ENCODE measurements at regions not wholly inside any gene's neighbourhood (a gene's known extent, or its start where the extent isn't known, plus 50 kb on each side); places are given as distances from the start of the nearest gene placed in this dataset.

DNA sequence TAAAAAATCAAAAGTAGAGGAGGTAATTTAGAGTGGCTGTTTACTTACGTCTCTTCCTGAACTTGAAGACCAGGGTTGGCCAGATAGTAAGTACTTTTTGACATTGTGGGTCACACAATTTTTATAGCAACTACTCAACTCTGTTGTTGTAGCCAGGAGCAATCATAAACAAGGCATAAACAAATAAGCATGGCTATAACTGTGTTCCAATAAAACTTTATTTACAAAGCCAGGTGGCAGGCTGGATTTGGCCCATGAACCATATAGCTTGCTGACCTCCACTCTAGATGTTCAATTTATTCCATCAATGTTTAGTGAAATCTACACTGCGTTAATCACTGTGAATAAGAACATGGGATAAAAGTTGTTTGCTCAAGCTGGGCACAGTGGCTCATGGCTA, 500.4 kb upstream of the ERCC4 start:
- TF ChIP-seq ZNF521 (tag by site-specific recombination; IDR thresholded peaks at IDR 0.05) (no peak), HOXD13 (CRISPR knock-in tag; IDR thresholded peaks at IDR 0.05; ENCODE audit: borderline replicate concordance) (no peak)
- TF ChIP-seq, protein P1, sequence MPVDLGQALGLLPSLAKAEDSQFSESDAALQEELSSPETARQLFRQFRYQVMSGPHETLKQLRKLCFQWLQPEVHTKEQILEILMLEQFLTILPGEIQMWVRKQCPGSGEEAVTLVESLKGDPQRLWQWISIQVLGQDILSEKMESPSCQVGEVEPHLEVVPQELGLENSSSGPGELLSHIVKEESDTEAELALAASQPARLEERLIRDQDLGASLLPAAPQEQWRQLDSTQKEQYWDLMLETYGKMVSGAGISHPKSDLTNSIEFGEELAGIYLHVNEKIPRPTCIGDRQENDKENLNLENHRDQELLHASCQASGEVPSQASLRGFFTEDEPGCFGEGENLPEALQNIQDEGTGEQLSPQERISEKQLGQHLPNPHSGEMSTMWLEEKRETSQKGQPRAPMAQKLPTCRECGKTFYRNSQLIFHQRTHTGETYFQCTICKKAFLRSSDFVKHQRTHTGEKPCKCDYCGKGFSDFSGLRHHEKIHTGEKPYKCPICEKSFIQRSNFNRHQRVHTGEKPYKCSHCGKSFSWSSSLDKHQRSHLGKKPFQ (tag by site-specific recombination; IDR thresholded peaks at IDR 0.05) = no peak
- ChIA-PET POLR2A (no interaction called here), CTCF (no interaction called here)
- Histone ChIP-seq H3K4me1 (ENCODE audit: control insufficient read depth, insufficient read depth, low read length) (no peaks in the 10 kb centered on the region), H3K4me3 (ENCODE audit: low read depth, low read length) (no peak overlapping the region), H3K9me3 (ENCODE audit: control insufficient read depth, insufficient read depth, low read depth, low read length) (no peaks in the 10 kb centered on the region), H3K27ac (ENCODE audit: extremely low read depth, low read depth, low read length) (no peak overlapping the region), H3K36me3 (ENCODE audit: control insufficient read depth in 2 of 2, insufficient read depth in 1 of 2, low read length in 2 of 2) (no peaks in the 10 kb centered on the region)

DNA sequence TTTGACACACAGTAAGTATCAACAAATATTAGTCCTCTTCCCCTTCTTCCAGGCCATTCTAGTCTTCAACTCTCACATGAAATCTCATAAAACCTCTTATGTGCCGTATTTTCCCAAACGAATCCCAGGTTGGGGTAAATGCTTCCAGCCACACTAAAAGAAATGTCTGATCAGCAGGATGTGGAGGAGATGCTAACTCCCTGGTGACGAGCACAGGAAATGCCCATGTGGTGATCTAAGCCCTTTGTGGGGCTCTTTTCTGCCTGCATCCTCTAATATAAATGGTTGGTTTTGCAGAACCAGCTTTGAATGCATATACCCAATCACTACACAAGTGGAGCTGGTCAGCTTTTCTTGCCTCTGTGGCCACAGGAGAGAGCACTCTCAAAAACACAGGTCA, 498.2 kb upstream of the ERCC4 start:
- H3K36me3 ChIP-seq (ENCODE audit: control insufficient read depth in 2 of 2, insufficient read depth in 1 of 2, low read length in 2 of 2) = no peaks in the 10 kb centered on the region

GRCh38 chr16:13425836-13426235, 494.1 kb upstream of the ERCC4 start:
- Histone ChIP-seq H3K27ac (ENCODE audit: extremely low read depth, low read depth, low read length) (no peak overlapping the region), H3K4me1 (ENCODE audit: control insufficient read depth, insufficient read depth, low read length) (no peaks in the 10 kb centered on the region), H3K36me3 (ENCODE audit: control insufficient read depth in 2 of 2, insufficient read depth in 1 of 2, low read length in 2 of 2) (no peaks in the 10 kb centered on the region), H3K4me3 (ENCODE audit: low read depth, low read length) (no peak overlapping the region), H3K9me3 (ENCODE audit: control insufficient read depth, insufficient read depth, low read depth, low read length) (no peaks in the 10 kb centered on the region)
- ChIA-PET CTCF (interaction anchor here (0.6 to 0.9 kb wide), 2 partner anchors 111 to 494 kb away, joined by 4 to 5 read pairs; no protein-coding TSS in a partner anchor), POLR2A (no interaction called here)
- TF ChIP-seq ZNF157 (tag by site-specific recombination; IDR thresholded peaks at IDR 0.05) (no peak), ZBTB11 (tag by site-specific recombination; conservative IDR thresholded peaks at IDR 0.05; ENCODE audit: low read depth) (no peak), ZNF629 (tag by site-specific recombination; IDR thresholded peaks at IDR 0.05) (no peak), ZNF175 (tag by site-specific recombination; IDR thresholded peaks at IDR 0.05) (no peak)

More for the DNA sequence above, 498.2 kb upstream of the ERCC4 start:
- Histone ChIP-seq H3K4me1 (ENCODE audit: control insufficient read depth, insufficient read depth, low read length) (no peaks in the 10 kb centered on the region), H3K4me3 (ENCODE audit: low read depth, low read length) (no peak overlapping the region), H3K27ac (ENCODE audit: extremely low read depth, low read depth, low read length) (no peak overlapping the region), H3K9me3 (ENCODE audit: control insufficient read depth, insufficient read depth, low read depth, low read length) (no peaks in the 10 kb centered on the region)
- TF ChIP-seq ZNF10 (tag by site-specific recombination; IDR thresholded peaks at IDR 0.05) (no peak), ZNF311 (tag by site-specific recombination; IDR thresholded peaks at IDR 0.05; ENCODE audit: borderline replicate concordance) (no peak), ZBTB1 (tag by site-specific recombination; IDR thresholded peaks at IDR 0.05) (no peak), ZNF23 (tag by site-specific recombination; IDR thresholded peaks at IDR 0.05; ENCODE audit: borderline replicate concordance) (no peak), GLI2 (tag by site-specific recombination; IDR thresholded peaks at IDR 0.05; ENCODE audit: borderline replicate concordance, low read depth) (no peak), ZNF514 (tag by site-specific recombination; IDR thresholded peaks at IDR 0.05) (no peak)
- ChIA-PET POLR2A (no interaction called here), CTCF (no interaction called here)

DNA sequence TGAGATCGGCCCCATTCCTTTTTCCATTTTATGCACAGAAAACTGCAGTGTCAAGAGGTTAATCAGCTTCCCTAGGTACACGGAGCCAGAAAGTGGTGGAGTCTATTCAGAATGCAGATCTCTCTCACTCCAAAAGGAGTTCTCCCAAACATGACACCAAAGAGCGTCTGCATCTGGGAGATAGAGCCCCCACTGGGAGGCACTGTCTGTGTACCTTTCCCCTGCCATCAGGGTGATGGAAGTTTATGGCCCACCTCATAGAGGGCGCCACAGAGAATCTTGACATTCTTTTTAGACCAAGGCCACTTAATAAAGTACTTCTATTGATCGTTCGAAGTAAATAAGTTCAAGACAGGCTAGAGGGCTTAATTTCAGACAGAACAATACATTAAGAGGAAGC, 493.7 kb upstream of the ERCC4 start:
- Histone ChIP-seq H3K27ac (ENCODE audit: extremely low read depth, low read depth, low read length) (no peak overlapping the region), H3K9me3 (ENCODE audit: control insufficient read depth, insufficient read depth, low read depth, low read length) (no peaks in the 10 kb centered on the region), H3K4me3 (ENCODE audit: low read depth, low read length) (no peak overlapping the region), H3K4me1 (ENCODE audit: control insufficient read depth, insufficient read depth, low read length) (no peaks in the 10 kb centered on the region), H3K36me3 (ENCODE audit: control insufficient read depth in 2 of 2, insufficient read depth in 1 of 2, low read length in 2 of 2) (no peaks in the 10 kb centered on the region)
- ChIA-PET POLR2A (no interaction called here), CTCF (interaction anchor here (0.6 to 0.9 kb wide), 2 partner anchors 111 to 493 kb away, joined by 4 to 5 read pairs; no protein-coding TSS in a partner anchor)
- TF ChIP-seq ZNF654 (tag by site-specific recombination; IDR thresholded peaks at IDR 0.05; ENCODE audit: low read depth) (no peak), ZNF280C (tag by site-specific recombination; IDR thresholded peaks at IDR 0.05) (no peak), ZNF561 (tag by site-specific recombination; IDR thresholded peaks at IDR 0.05; ENCODE audit: borderline replicate concordance) (no peak), ZEB2 (tag by site-specific recombination; IDR thresholded peaks at IDR 0.05) (no peak), ZNF837 (tag by site-specific recombination; IDR thresholded peaks at IDR 0.05) (no peak)
